ENCODE measurements at regions not wholly inside any gene's neighbourhood (a gene's known extent, or its start where the extent isn't known, plus 50 kb on each side); places are given as distances from the start of the nearest gene placed in this dataset.

DNA sequence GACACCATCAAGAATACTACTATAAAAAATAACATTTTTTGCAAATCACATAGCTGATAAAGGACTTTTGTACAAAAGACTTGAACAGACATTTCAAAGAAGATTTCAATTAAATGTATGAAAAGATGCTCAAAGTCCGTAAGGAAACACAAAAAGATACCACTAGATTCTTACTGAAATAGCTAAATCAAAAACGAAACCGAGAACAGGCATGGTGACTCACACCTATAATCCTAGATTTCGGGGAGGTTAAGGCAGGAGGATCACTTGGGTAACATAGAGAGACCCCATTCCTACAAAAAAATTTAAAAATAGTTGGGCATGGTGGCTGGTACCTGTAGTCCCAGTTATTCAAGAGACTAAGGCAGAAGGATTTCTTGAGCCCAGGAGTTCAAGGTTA, 520.2 kb upstream of the GRM3 start:
- TF ChIP-seq, protein P1, sequence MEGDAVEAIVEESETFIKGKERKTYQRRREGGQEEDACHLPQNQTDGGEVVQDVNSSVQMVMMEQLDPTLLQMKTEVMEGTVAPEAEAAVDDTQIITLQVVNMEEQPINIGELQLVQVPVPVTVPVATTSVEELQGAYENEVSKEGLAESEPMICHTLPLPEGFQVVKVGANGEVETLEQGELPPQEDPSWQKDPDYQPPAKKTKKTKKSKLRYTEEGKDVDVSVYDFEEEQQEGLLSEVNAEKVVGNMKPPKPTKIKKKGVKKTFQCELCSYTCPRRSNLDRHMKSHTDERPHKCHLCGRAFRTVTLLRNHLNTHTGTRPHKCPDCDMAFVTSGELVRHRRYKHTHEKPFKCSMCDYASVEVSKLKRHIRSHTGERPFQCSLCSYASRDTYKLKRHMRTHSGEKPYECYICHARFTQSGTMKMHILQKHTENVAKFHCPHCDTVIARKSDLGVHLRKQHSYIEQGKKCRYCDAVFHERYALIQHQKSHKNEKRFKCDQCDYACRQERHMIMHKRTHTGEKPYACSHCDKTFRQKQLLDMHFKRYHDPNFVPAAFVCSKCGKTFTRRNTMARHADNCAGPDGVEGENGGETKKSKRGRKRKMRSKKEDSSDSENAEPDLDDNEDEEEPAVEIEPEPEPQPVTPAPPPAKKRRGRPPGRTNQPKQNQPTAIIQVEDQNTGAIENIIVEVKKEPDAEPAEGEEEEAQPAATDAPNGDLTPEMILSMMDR (IDR thresholded peaks at IDR 0.05; ENCODE audit: insufficient read depth in 1 of 2, low read depth in 1 of 2, low read length in 1 of 2, severe bottlenecking in 1 of 2, unreplicated experiment in 1 of 2), result no peak

DNA sequence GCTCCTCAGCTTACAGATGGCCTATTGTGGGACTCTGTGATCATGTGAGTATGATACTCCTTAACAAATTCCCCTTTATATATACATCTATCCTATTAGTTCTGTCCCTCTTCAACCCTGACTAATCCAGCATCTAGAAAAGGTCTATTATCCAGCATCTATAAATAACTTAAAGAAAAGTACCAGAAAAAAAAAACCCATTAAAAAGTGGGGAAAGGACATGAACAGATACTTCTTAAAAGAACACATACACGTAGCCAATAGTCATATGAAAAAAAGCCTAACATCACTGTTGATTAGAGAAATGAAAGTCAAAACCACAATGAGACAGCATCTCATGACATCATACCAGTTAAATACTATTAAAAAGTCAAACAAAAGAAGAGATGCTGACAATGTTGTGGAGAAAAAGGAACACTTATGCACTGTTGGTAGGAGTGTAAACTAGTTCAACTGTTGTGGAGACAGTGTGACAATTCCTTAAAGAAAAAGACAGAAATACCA, 549.5 kb upstream of the GRM3 start:
- no peak overlapping the region for H3K4me3 ChIP-seq (ENCODE audit: low read depth, low read length)
- no peaks in the 10 kb centered on the region for H3K27me3 Mint-ChIP-seq (ENCODE audit: insufficient read depth, unreplicated experiment)
- no peaks in the 10 kb centered on the region for H3K36me3 ChIP-seq (ENCODE audit: control insufficient read depth, insufficient read depth, low read length)
- peaks cover 3% of the 10 kb centered on the region for H3K9me3 Mint-ChIP-seq (ENCODE audit: unreplicated experiment)
- CTCF ChIA-PET, result no interaction called here
- no peak for DNase-seq
- TF ChIP-seq, protein P1 (IDR thresholded peaks at IDR 0.05; ENCODE audit: insufficient read depth in 1 of 2, low read depth in 1 of 2, low read length in 1 of 2, severe bottlenecking in 1 of 2, unreplicated experiment in 1 of 2), result no peak
- no TSS peak for BruUV-seq (replicated peaks)
- no peak overlapping the region for H3K4me3 Mint-ChIP-seq (ENCODE audit: unreplicated experiment)
- intact Hi-C loops (cut with micrococcal nuclease; ENCODE audit: unreplicated experiment), result no loop called here
- no peaks in the 10 kb centered on the region for H3K4me1 Mint-ChIP-seq (ENCODE audit: low read depth, unreplicated experiment)
- H3K4me1 ChIP-seq, result no peaks in the 10 kb centered on the region
- no peaks in the 10 kb centered on the region for H3K27me3 ChIP-seq (replicated peaks; ENCODE audit: control insufficient read depth, insufficient read depth, low read length)
- no peaks in the 10 kb centered on the region for H3K9me3 ChIP-seq
- H3K27ac Mint-ChIP-seq (ENCODE audit: unreplicated experiment), result no peak overlapping the region
- POLR2A ChIA-PET, result no interaction called here
- H3K36me3 Mint-ChIP-seq (ENCODE audit: insufficient read depth, unreplicated experiment), result no peaks in the 10 kb centered on the region

More for the DNA sequence above, 520.2 kb upstream of the GRM3 start:
- Histone ChIP-seq H3K27me3 (replicated peaks; ENCODE audit: control insufficient read depth, insufficient read depth, low read length) (no peaks in the 10 kb centered on the region), H3K4me1 (no peaks in the 10 kb centered on the region), H3K36me3 (ENCODE audit: control insufficient read depth, insufficient read depth, low read length) (no peaks in the 10 kb centered on the region), H3K9me3 (no peaks in the 10 kb centered on the region), H3K4me3 (ENCODE audit: low read depth, low read length) (no peak overlapping the region)
- no TSS peak for BruUV-seq (replicated peaks)
- Mint-ChIP-seq H3K4me1 (ENCODE audit: low read depth, unreplicated experiment) (no peaks in the 10 kb centered on the region), H3K27me3 (ENCODE audit: insufficient read depth, unreplicated experiment) (no peaks in the 10 kb centered on the region), H3K36me3 (ENCODE audit: insufficient read depth, unreplicated experiment) (no peaks in the 10 kb centered on the region), H3K27ac (ENCODE audit: unreplicated experiment) (no peak overlapping the region), H3K4me3 (ENCODE audit: unreplicated experiment) (no peak overlapping the region), H3K9me3 (ENCODE audit: unreplicated experiment) (no peaks in the 10 kb centered on the region)
- no peak for DNase-seq
- ChIA-PET POLR2A (no interaction called here), CTCF (no interaction called here)
- intact Hi-C loops (cut with micrococcal nuclease; ENCODE audit: unreplicated experiment), result no loop called here

DNA sequence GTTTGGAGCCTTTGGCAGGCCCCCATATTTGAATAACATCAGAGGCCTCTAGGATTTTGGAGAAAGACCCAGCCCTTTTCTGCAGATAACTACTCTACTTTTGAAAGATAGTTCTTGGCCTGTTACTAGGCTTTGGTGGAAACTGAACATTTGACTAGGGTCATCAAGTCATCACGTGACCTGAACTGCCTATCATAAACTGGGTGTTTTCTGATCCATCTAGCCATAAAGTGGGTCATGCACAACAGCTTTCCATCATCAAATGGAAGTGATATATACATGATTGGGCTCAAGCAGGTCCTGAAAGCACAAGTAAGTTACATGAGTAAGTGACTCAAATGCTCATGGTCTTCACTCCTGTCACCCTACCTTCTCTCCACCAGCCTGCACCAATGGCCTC, 552.3 kb upstream of the GRM3 start:
- no peaks in the 10 kb centered on the region for H3K4me1 ChIP-seq
- no TSS peak for BruUV-seq (replicated peaks)
- TF ChIP-seq, protein P1 (IDR thresholded peaks at IDR 0.05; ENCODE audit: insufficient read depth in 1 of 2, low read depth in 1 of 2, low read length in 1 of 2, severe bottlenecking in 1 of 2, unreplicated experiment in 1 of 2), result no peak
- H3K27me3 ChIP-seq (replicated peaks; ENCODE audit: control insufficient read depth, insufficient read depth, low read length), result no peaks in the 10 kb centered on the region
- Mint-ChIP-seq H3K36me3 (ENCODE audit: insufficient read depth, unreplicated experiment) (no peaks in the 10 kb centered on the region), H3K4me1 (ENCODE audit: low read depth, unreplicated experiment) (no peaks in the 10 kb centered on the region), H3K4me3 (ENCODE audit: unreplicated experiment) (no peak overlapping the region), H3K27ac (ENCODE audit: unreplicated experiment) (no peak overlapping the region), H3K9me3 (ENCODE audit: unreplicated experiment) (peaks cover 11% of the 10 kb centered on the region), H3K27me3 (ENCODE audit: insufficient read depth, unreplicated experiment) (no peaks in the 10 kb centered on the region)
- ChIA-PET CTCF (no interaction called here), POLR2A (no interaction called here)
- DNase-seq, result no peak
- no peaks in the 10 kb centered on the region for H3K9me3 ChIP-seq
- intact Hi-C loops (cut with micrococcal nuclease; ENCODE audit: unreplicated experiment), result no loop called here
- no peak overlapping the region for H3K4me3 ChIP-seq (ENCODE audit: low read depth, low read length)
- H3K36me3 ChIP-seq (ENCODE audit: control insufficient read depth, insufficient read depth, low read length), result no peaks in the 10 kb centered on the region

Measured in Caco-2 (cell line).